HepG2 (cell line): ENCODE measurements at regions not wholly inside any gene's neighbourhood (a gene's known extent, or its start where the extent isn't known, plus 50 kb on each side); places are given as distances from the start of the nearest gene placed in this dataset.

Experiments
- ATAC-seq: fragments of 200-7000 bp; cut with Tn5 transposase; 3 replicates; pipeline ENCODE4 v1.9.1; 2020; ENCODE audit warnings: mild to moderate bottlenecking, moderate library complexity
- BruUV-seq: library from RNA; stranded (reverse); fragments of 400-500 nt; replicated peaks from 2 replicates; lab custom pipeline; 2021; lab: Mats Ljungman, UMichigan
- CTCF ChIA-PET: fragments of 300-600 bp; formaldehyde crosslinking; extraction: SDS; loops from one replicate; lab custom pipeline; 2021; ENCODE audit warnings: low total read pairs, inconsistent platforms, low intra/inter-chr PET ratio; lab: Yijun Ruan, JAX
- POLR2A ChIA-PET: fragments of 350-600 bp; sonication (Branson Sonifier 250); formaldehyde crosslinking; loops from one replicate; lab custom pipeline; 2020; ENCODE audit warnings: antibody characterized with exemption, inconsistent platforms; lab: Yijun Ruan, JAX
- DNase-seq: peaks from one replicate; pipeline ENCODE4 v3.0.0-alpha.2; 2015; ENCODE audit warnings: low spot score
- FAIRE-seq: peaks from 3 replicates; lab custom pipeline; 2011; peaks lifted over from hg19 to GRCh38; lab: Jason Lieb, UNC
- H2AFZ ChIP-seq: one replicate; pipeline ENCODE4 v1.6.1; 2011; ENCODE audit warnings: low read length, inconsistent platforms
- H3K27ac ChIP-seq: fragments of 300-600 bp; 3 replicates; pipeline ENCODE4 v1.8.0; 2011; ENCODE audit warnings: mixed run types, mild to moderate bottlenecking, mixed read lengths, low read length, inconsistent platforms; ENCODE audit not compliant: insufficient read depth; ENCODE audit errors: extremely low read length
- H3K27me3 ChIP-seq, 2 experiments: fragments of 200-600 bp in 1 of 2; 2 replicates in 1 of 2; 3 replicates in 1 of 2; pipeline versions ENCODE4 v1.6.0 to v1.8.0; 2011; ENCODE audit warnings: low read length in 2 of 2, mild to moderate bottlenecking in 2 of 2, moderate library complexity in 2 of 2, inconsistent platforms in 1 of 2; ENCODE audit not compliant: insufficient read depth in 2 of 2, control insufficient read depth in 1 of 2
- H3K36me3 ChIP-seq, 2 experiments: fragments of 200-600 bp in 1 of 2; replicated peaks in 1 of 2; 2 replicates in 1 of 2; 3 replicates in 1 of 2; pipeline versions ENCODE4 v1.5.1 to v1.8.0; 2011; ENCODE audit warnings: low read length in 2 of 2, inconsistent platforms in 1 of 2; ENCODE audit not compliant: insufficient read depth in 2 of 2, control insufficient read depth in 1 of 2
- H3K4me1 ChIP-seq: 2 replicates; pipeline ENCODE4 v1.5.1; 2012; ENCODE audit warnings: low read length, inconsistent platforms; ENCODE audit not compliant: insufficient read depth
- H3K4me2 ChIP-seq: 2 replicates; pipeline ENCODE4 v1.6.0; 2011; ENCODE audit warnings: low read depth, low read length, inconsistent platforms
- H3K4me3 ChIP-seq, 3 experiments: fragments of 200-600 bp in 1 of 3; sonication (generic), shearing (Covaris generic) in 1 of 3; replicated peaks in 1 of 3; 2 replicates each; pipeline ENCODE4 v1.5.1; 2011 to 2016; ENCODE audit warnings: low read length in 3 of 3, inconsistent platforms in 2 of 3, low read depth in 2 of 3, mild to moderate bottlenecking in 2 of 3, control low read depth in 1 of 3, mixed read lengths in 1 of 3; ENCODE audit not compliant: insufficient read depth in 1 of 3
- H3K79me2 ChIP-seq: one replicate; pipeline ENCODE4 v1.6.1; 2011; ENCODE audit warnings: low read length, inconsistent platforms; ENCODE audit not compliant: insufficient read depth
- H3K9ac ChIP-seq: 2 replicates; pipeline ENCODE4 v1.6.0; 2011; ENCODE audit warnings: mild to moderate bottlenecking, low read depth, low read length, inconsistent platforms; ENCODE audit not compliant: insufficient read depth
- H3K9me3 ChIP-seq: 2 replicates; pipeline ENCODE4 v1.5.1; 2012; ENCODE audit warnings: mild to moderate bottlenecking, low read length
- H4K20me1 ChIP-seq: 2 replicates; pipeline ENCODE4 v1.6.0; 2011; ENCODE audit warnings: inconsistent platforms, mild to moderate bottlenecking, low read length, moderate library complexity; ENCODE audit not compliant: insufficient read depth
- BRD4 ChIP-seq: sonication (generic); formaldehyde crosslinking; IDR thresholded peaks from 2 replicates; pipeline ENCODE4 v1.4.0; 2020; ENCODE audit warnings: missing genetic modification reagents
- ISL2 ChIP-seq: sonication (generic); formaldehyde crosslinking; IDR thresholded peaks from 2 replicates; pipeline ENCODE4 v1.5.0; 2020; ENCODE audit warnings: missing genetic modification reagents
- MATR3 ChIP-seq: sonication (generic); formaldehyde crosslinking; IDR thresholded peaks from 2 replicates; pipeline ENCODE4 v1.4.0; 2020; ENCODE audit warnings: missing genetic modification reagents
- NKX3-1 ChIP-seq: sonication (generic); formaldehyde crosslinking; IDR thresholded peaks from 2 replicates; pipeline ENCODE4 v1.5.0; 2020; ENCODE audit warnings: missing genetic modification reagents
- NR2F2 ChIP-seq: IDR thresholded peaks from 2 replicates; pipeline ENCODE4 v1.6.1; 2012; ENCODE audit warnings: low read depth, inconsistent platforms, borderline replicate concordance
- PCBP1 ChIP-seq: fragments of 200-400 bp; formaldehyde crosslinking; IDR thresholded peaks from 2 replicates; pipeline ENCODE4 v1.6.1; 2017; ENCODE audit warnings: mild to moderate bottlenecking, low read depth, low read length, borderline replicate concordance
- PHB2 ChIP-seq: fragments of 450-650 bp; IDR thresholded peaks from 2 replicates; pipeline ENCODE4 v1.6.1; 2018; ENCODE audit not compliant: partially characterized antibody
- SIN3B ChIP-seq: fragments of 150-350 bp; IDR thresholded peaks from 2 replicates; pipeline ENCODE4 v1.6.1; 2014; ENCODE audit warnings: low read length
- SMARCC2 ChIP-seq: fragments of 450-650 bp; IDR thresholded peaks from 2 replicates; pipeline ENCODE4 v1.6.1; 2017; ENCODE audit warnings: antibody characterized with exemption, mild to moderate bottlenecking
- STAG1 ChIP-seq: sonication (generic); formaldehyde crosslinking; IDR thresholded peaks from 2 replicates; pipeline ENCODE4 v1.4.0; 2020; ENCODE audit warnings: missing genetic modification reagents
- ZFP36 ChIP-seq: fragments of 150-350 bp; IDR thresholded peaks from 2 replicates; pipeline ENCODE4 v1.6.1; 2018; ENCODE audit warnings: borderline replicate concordance, low read length, low read depth; ENCODE audit not compliant: partially characterized antibody
- ZFP62 ChIP-seq: sonication (generic); formaldehyde crosslinking; IDR thresholded peaks from 2 replicates; pipeline ENCODE4 v1.4.0; 2020; ENCODE audit warnings: missing genetic modification reagents
- ZNF20 ChIP-seq: sonication (generic); formaldehyde crosslinking; IDR thresholded peaks from 2 replicates; pipeline ENCODE4 v1.4.0; 2020; ENCODE audit warnings: mild to moderate bottlenecking, moderate library complexity, missing genetic modification reagents
- ZNF749 ChIP-seq: sonication (generic); formaldehyde crosslinking; IDR thresholded peaks from 2 replicates; pipeline ENCODE4 v1.8.0; 2022; ENCODE audit warnings: mild to moderate bottlenecking, missing genetic modification reagents, moderate library complexity, borderline replicate concordance
- ZNF775 ChIP-seq: sonication (generic); formaldehyde crosslinking; IDR thresholded peaks from 2 replicates; pipeline ENCODE4 v1.4.0; 2020; ENCODE audit warnings: missing genetic modification reagents, mild to moderate bottlenecking, moderate library complexity, borderline replicate concordance
- ZSCAN21 ChIP-seq: sonication (generic); formaldehyde crosslinking; IDR thresholded peaks from 2 replicates; pipeline ENCODE4 v1.8.0; 2022; ENCODE audit warnings: mild to moderate bottlenecking, missing genetic modification reagents, moderate library complexity, borderline replicate concordance
- WGBS: methylation state at CpG from one replicate; pipeline ENCODE4 v1.1.6; 2017; ENCODE audit warnings: low lambda C conversion rate; 5-methylcytosine and 5-hydroxymethylcytosine counted together
- in situ Hi-C: cut with HindIII; loops from 2 replicates; pipeline ENCODE4 v1.10.0; 2017; ENCODE audit warnings: low pct_unique_long_range_greater_than_20kb; ENCODE audit not compliant: extremely low pct_ligation_motif_present
- intact Hi-C: fragments of 100-400 bp; cut with micrococcal nuclease; formaldehyde crosslinking; loops from one replicate; pipeline ENCODE4 v1.10.0; 2022; ENCODE audit not compliant: unreplicated experiment
- TF ChIP-seq, protein P1 (sequence below): sonication (generic); formaldehyde crosslinking; IDR thresholded peaks from 2 replicates; pipeline ENCODE4 v1.5.0; 2020; ENCODE audit warnings: missing genetic modification reagents
- TF ChIP-seq, protein P2 (sequence below): sonication (generic); formaldehyde crosslinking; IDR thresholded peaks from 2 replicates; pipeline ENCODE4 v1.4.0; 2020; ENCODE audit warnings: missing genetic modification reagents
- TF ChIP-seq, protein P3 (sequence below): sonication (generic); IDR thresholded peaks from 2 replicates; pipeline ENCODE4 v1.6.1; 2016; ENCODE audit warnings: low read depth, borderline replicate concordance

DNA sequence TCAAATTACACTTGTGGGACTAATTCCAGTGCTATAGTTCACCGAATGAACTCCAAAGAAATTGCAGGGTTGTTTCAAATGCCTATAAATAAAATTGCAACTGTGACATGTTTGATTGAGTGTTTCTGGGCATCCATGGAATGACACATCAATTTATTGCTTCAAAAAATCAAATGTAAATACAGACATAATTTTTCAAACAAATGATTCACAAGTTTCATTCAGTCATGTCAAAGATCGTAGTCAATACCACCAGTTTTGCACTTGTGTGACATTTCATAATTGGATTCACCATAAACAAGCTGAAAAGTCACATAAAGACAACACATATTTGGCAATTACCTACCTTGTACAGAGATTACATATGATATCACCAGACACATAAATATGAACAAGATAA, 350.8 kb downstream of the CDH2 start:
- POLR2A ChIA-PET = no interaction called here
- H3K9me3 ChIP-seq = no peaks in the 10 kb centered on the region
- H3K36me3 ChIP-seq = no peaks in the 10 kb centered on the region
- intact Hi-C loops (no loop called here), in situ Hi-C loops (no loop called here)
- no peaks in the 10 kb centered on the region for H3K27me3 ChIP-seq
- TF ChIP-seq BRD4 (CRISPR knock-in tag) = no peak
- no peak for TF ChIP-seq PCBP1
- TF ChIP-seq ZFP36 = no peak
- TF ChIP-seq STAG1 (CRISPR knock-in tag) = no peak
- TF ChIP-seq MATR3 = no peak
- H2AFZ ChIP-seq = no peak overlapping the region
- DNase-seq = no peak
- no peak overlapping the region for H3K4me2 ChIP-seq
- H4K20me1 ChIP-seq = no peaks in the 10 kb centered on the region
- H3K9ac ChIP-seq = no peak overlapping the region
- no peaks in the 10 kb centered on the region for H3K79me2 ChIP-seq
- ATAC-seq = no peak
- no TSS peak for BruUV-seq
- CTCF ChIA-PET = no interaction called here
- H3K4me3 ChIP-seq = no peak overlapping the region
- no peak for FAIRE-seq
- WGBS = 0% methylated on average over 2 of the region's 2 CpGs
- H3K27ac ChIP-seq = no peak overlapping the region
- H3K4me1 ChIP-seq = no peaks in the 10 kb centered on the region

DNA sequence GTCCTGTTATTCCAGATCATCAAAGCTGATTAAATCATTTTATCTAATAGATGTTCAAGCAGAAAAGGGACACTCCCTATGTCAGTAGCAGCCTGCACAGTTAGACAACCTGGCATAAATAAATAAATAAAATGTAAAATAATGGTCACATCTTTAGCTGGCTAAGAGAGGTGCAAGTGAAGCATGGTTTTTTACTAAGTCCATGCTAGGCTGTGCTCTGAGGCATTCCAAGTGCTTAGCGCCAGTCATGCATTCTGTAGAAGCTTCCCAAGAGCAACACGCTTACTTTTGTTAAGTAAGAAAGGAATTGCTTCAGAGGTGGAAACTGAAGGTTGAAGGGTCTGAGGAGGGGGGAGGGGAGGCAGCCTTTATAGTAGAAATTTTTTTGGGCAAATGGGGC, 351.2 kb downstream of the CDH2 start:
- H3K79me2 ChIP-seq = no peaks in the 10 kb centered on the region
- no TSS peak for BruUV-seq
- no peak overlapping the region for H3K27ac ChIP-seq
- in situ Hi-C loops = no loop called here
- no peak overlapping the region for H3K4me3 ChIP-seq
- intact Hi-C loops = no loop called here
- CTCF ChIA-PET = no interaction called here
- DNase-seq = no peak
- H3K4me2 ChIP-seq = no peak overlapping the region
- no peak overlapping the region for H3K9ac ChIP-seq
- no peaks in the 10 kb centered on the region for H3K4me1 ChIP-seq
- WGBS = 5% methylated on average over 2 of the region's 2 CpGs
- H3K27me3 ChIP-seq = no peaks in the 10 kb centered on the region
- TF ChIP-seq PHB2 = no peak
- no peak for TF ChIP-seq ZNF775 (CRISPR knock-in tag)
- TF ChIP-seq ZNF749 (CRISPR knock-in tag) = no peak
- TF ChIP-seq ZSCAN21 (CRISPR knock-in tag) = no peak
- TF ChIP-seq, protein P1, sequence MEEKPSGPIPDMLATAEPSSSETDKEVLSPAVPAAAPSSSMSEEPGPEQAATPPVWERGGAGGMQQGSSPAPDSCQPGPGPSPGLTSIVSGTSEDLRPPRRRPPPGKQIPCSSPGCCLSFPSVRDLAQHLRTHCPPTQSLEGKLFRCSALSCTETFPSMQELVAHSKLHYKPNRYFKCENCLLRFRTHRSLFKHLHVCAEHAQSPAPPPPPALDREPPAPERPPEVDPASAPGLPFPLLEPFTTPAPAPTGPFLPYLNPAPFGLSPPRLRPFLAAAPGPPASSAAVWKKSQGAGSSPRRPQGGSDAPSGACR = no peak
- TF ChIP-seq SIN3B = no peak
- no peak for TF ChIP-seq NR2F2
- TF ChIP-seq ISL2 (CRISPR knock-in tag) = no peak
- no peak for TF ChIP-seq ZNF20 (CRISPR knock-in tag)
- TF ChIP-seq, protein P2, sequence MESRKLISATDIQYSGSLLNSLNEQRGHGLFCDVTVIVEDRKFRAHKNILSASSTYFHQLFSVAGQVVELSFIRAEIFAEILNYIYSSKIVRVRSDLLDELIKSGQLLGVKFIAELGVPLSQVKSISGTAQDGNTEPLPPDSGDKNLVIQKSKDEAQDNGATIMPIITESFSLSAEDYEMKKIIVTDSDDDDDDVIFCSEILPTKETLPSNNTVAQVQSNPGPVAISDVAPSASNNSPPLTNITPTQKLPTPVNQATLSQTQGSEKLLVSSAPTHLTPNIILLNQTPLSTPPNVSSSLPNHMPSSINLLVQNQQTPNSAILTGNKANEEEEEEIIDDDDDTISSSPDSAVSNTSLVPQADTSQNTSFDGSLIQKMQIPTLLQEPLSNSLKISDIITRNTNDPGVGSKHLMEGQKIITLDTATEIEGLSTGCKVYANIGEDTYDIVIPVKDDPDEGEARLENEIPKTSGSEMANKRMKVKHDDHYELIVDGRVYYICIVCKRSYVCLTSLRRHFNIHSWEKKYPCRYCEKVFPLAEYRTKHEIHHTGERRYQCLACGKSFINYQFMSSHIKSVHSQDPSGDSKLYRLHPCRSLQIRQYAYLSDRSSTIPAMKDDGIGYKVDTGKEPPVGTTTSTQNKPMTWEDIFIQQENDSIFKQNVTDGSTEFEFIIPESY (CRISPR knock-in tag) = no peak
- TF ChIP-seq, protein P3, sequence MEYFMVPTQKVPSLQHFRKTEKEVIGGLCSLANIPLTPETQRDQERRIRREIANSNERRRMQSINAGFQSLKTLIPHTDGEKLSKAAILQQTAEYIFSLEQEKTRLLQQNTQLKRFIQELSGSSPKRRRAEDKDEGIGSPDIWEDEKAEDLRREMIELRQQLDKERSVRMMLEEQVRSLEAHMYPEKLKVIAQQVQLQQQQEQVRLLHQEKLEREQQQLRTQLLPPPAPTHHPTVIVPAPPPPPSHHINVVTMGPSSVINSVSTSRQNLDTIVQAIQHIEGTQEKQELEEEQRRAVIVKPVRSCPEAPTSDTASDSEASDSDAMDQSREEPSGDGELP = no peak
- TF ChIP-seq ZFP62 (CRISPR knock-in tag) = no peak
- TF ChIP-seq NKX3-1 = no peak
- TF ChIP-seq SMARCC2 = no peak
- TF ChIP-seq, all 625 proteins: peak for 0
- no peak overlapping the region for H2AFZ ChIP-seq
- H3K36me3 ChIP-seq = no peaks in the 10 kb centered on the region
- POLR2A ChIA-PET = no interaction called here
- FAIRE-seq (no peak), ATAC-seq (no peak)
- H4K20me1 ChIP-seq = no peaks in the 10 kb centered on the region
- H3K9me3 ChIP-seq = no peaks in the 10 kb centered on the region
